Muscle layer of colon (tissue), 2 donors: ENCODE measurements at regions not wholly inside any gene's neighbourhood (a gene's known extent, or its start where the extent isn't known, plus 50 kb on each side); places are given as distances from the start of the nearest gene placed in this dataset.

Experiments used
- H3K27ac ChIP-seq: one replicate; pipeline ENCODE4 v1.7.0; 2013; ENCODE audit warnings: low read depth, mild to moderate bottlenecking, low read length, moderate library complexity
- H3K27me3 ChIP-seq, 2 donors: one replicate each; pipeline ENCODE4 v1.7.0; 2013; ENCODE audit warnings: low read length in 2 of 2, mild to moderate bottlenecking in 2 of 2; ENCODE audit not compliant: insufficient read depth in 2 of 2, control insufficient read depth in 1 of 2
- H3K36me3 ChIP-seq: one replicate; pipeline ENCODE4 v1.7.0; 2013; ENCODE audit warnings: mild to moderate bottlenecking, low read length; ENCODE audit not compliant: insufficient read depth
- H3K4me1 ChIP-seq: one replicate; pipeline ENCODE4 v1.7.0; 2013; ENCODE audit warnings: mild to moderate bottlenecking, low read length; ENCODE audit not compliant: insufficient read depth
- H3K4me3 ChIP-seq, 2 donors: one replicate each; pipeline ENCODE4 v1.7.0; 2013; ENCODE audit warnings: low read length in 2 of 2, low read depth in 1 of 2, mild to moderate bottlenecking in 1 of 2, moderate library complexity in 1 of 2
- H3K9ac ChIP-seq: one replicate; pipeline ENCODE4 v1.7.0; 2013; ENCODE audit warnings: low read length
- H3K9me3 ChIP-seq: one replicate; pipeline ENCODE4 v1.7.0; 2013; ENCODE audit warnings: mild to moderate bottlenecking, low read length
- donor health status: abdominal sarcoma.
- donor health status: Adenocarcinoma of cecum.

DNA sequence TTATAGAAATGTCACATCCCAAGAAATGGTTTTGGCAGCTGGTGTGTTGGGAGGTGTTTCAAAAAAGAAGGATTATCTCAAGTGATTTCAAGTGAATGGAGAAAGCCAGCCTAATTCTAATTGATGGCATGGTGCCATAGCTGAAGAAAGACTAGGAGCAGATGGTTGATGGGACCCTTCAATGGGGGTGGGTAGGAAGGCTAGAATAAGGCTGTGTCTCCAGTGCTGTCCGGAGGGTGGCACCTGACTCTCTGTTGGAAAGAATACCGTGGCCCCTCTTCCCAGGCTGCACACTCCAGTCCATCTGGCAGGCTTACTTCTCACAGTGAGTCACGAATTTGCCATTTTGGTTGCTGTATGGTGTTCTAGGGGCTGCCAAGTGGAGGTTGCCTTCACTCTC lies 51.0 kb upstream of the GPR12 start:
- peaks cover 0 to 6% of the 10 kb centered on the region in 2 donors for H3K27me3 ChIP-seq
- H3K9ac ChIP-seq, result no peak overlapping the region
- H3K9me3 ChIP-seq, result no peaks in the 10 kb centered on the region
- no peak overlapping the region for H3K27ac ChIP-seq
- H3K4me1 ChIP-seq, result no peaks in the 10 kb centered on the region
- H3K4me3 ChIP-seq, result no peak overlapping the region
- H3K36me3 ChIP-seq, result no peaks in the 10 kb centered on the region
